ENCODE measurements at regions not wholly inside any gene's neighbourhood (a gene's known extent, or its start where the extent isn't known, plus 50 kb on each side); places are given as distances from the start of the nearest gene placed in this dataset.
"Not testable (repeated sequence)": the region's sequence is repeated elsewhere in the genome, so short reads cannot be mapped to it uniquely, and the experiment has no call there.

- H3K4me2 ChIP-seq (ENCODE audit: low read depth, low read length); POLR2A ChIA-PET; H3K27ac ChIP-seq (ENCODE audit: extremely low read length, insufficient read depth, low read length); H3K9me3 ChIP-seq (ENCODE audit: low read length); CTCF ChIA-PET (ENCODE audit: low intra/inter-chr PET ratio, low total read pairs); H3K79me2 ChIP-seq (ENCODE audit: insufficient read depth, low read length); DNase-seq (ENCODE audit: low spot score); H3K4me1 ChIP-seq (ENCODE audit: insufficient read depth, low read length); H3K27me3 ChIP-seq (ENCODE audit: control insufficient read depth in 1 of 2, insufficient read depth in 2 of 2, low read length in 2 of 2); H3K36me3 ChIP-seq (replicated peaks in 1 of 2; ENCODE audit: control insufficient read depth in 1 of 2, insufficient read depth in 2 of 2, low read length in 2 of 2); H3K9ac ChIP-seq (ENCODE audit: insufficient read depth, low read depth, low read length); H4K20me1 ChIP-seq (ENCODE audit: insufficient read depth, low read length); intact Hi-C loops (cut with micrococcal nuclease; ENCODE audit: unreplicated experiment); BruUV-seq (replicated peaks); H3K4me3 ChIP-seq (replicated peaks in 1 of 3; ENCODE audit: insufficient read depth in 1 of 3, low read depth in 2 of 3, low read length in 3 of 3); H2AFZ ChIP-seq (ENCODE audit: low read length); in situ Hi-C loops (cut with HindIII; ENCODE audit: extremely low pct_ligation_motif_present, low pct_unique_long_range_greater_than_20kb): not testable (repeated sequence)
- peak; percentile 100 for FAIRE-seq
- 69% methylated on average over 1 of the region's 11 CpGs for WGBS (ENCODE audit: low lambda C conversion rate)
- peak; percentile 61 for TF ChIP-seq STAG1 (CRISPR knock-in tag; IDR thresholded peaks at IDR 0.05)
- peak; percentile 98 for ATAC-seq
Measured at GRCh38 chr5:177891547-177892356, 104.3 kb downstream of the PROP1 start.

GRCh38 chr5:177883295-177883694 lies 100.6 kb upstream of the FAM153A start:
- BruUV-seq (replicated peaks) = TSS peak; percentile 18
- WGBS (ENCODE audit: low lambda C conversion rate) = 95% methylated on average over 8 of the region's 8 CpGs
- POLR2A ChIA-PET; intact Hi-C loops (cut with micrococcal nuclease; ENCODE audit: unreplicated experiment); H3K9ac ChIP-seq (ENCODE audit: insufficient read depth, low read depth, low read length); FAIRE-seq; H4K20me1 ChIP-seq (ENCODE audit: insufficient read depth, low read length); H3K4me3 ChIP-seq (replicated peaks in 1 of 3; ENCODE audit: insufficient read depth in 1 of 3, low read depth in 2 of 3, low read length in 3 of 3); H3K79me2 ChIP-seq (ENCODE audit: insufficient read depth, low read length); H2AFZ ChIP-seq (ENCODE audit: low read length); in situ Hi-C loops (cut with HindIII; ENCODE audit: extremely low pct_ligation_motif_present, low pct_unique_long_range_greater_than_20kb); H3K4me1 ChIP-seq (ENCODE audit: insufficient read depth, low read length); H3K36me3 ChIP-seq (replicated peaks in 1 of 2; ENCODE audit: control insufficient read depth in 1 of 2, insufficient read depth in 2 of 2, low read length in 2 of 2); H3K27me3 ChIP-seq (ENCODE audit: control insufficient read depth in 1 of 2, insufficient read depth in 2 of 2, low read length in 2 of 2); H3K4me2 ChIP-seq (ENCODE audit: low read depth, low read length); ATAC-seq; CTCF ChIA-PET (ENCODE audit: low intra/inter-chr PET ratio, low total read pairs); DNase-seq (ENCODE audit: low spot score); H3K9me3 ChIP-seq (ENCODE audit: low read length); H3K27ac ChIP-seq (ENCODE audit: extremely low read length, insufficient read depth, low read length): not testable (repeated sequence)

GRCh38 chr5:177875900-177876238 lies 93.2 kb upstream of the FAM153A start:
- CTCF ChIA-PET (ENCODE audit: low intra/inter-chr PET ratio, low total read pairs); H2AFZ ChIP-seq (ENCODE audit: low read length); FAIRE-seq; H3K27me3 ChIP-seq (ENCODE audit: control insufficient read depth in 1 of 2, insufficient read depth in 2 of 2, low read length in 2 of 2); intact Hi-C loops (cut with micrococcal nuclease; ENCODE audit: unreplicated experiment); H4K20me1 ChIP-seq (ENCODE audit: insufficient read depth, low read length); H3K27ac ChIP-seq (ENCODE audit: extremely low read length, insufficient read depth, low read length); DNase-seq (ENCODE audit: low spot score); H3K79me2 ChIP-seq (ENCODE audit: insufficient read depth, low read length); BruUV-seq (replicated peaks); H3K4me1 ChIP-seq (ENCODE audit: insufficient read depth, low read length); H3K9me3 ChIP-seq (ENCODE audit: low read length); H3K4me2 ChIP-seq (ENCODE audit: low read depth, low read length); H3K36me3 ChIP-seq (replicated peaks in 1 of 2; ENCODE audit: control insufficient read depth in 1 of 2, insufficient read depth in 2 of 2, low read length in 2 of 2); POLR2A ChIA-PET; in situ Hi-C loops (cut with HindIII; ENCODE audit: extremely low pct_ligation_motif_present, low pct_unique_long_range_greater_than_20kb): not testable (repeated sequence)
- peak overlapping the region in 2 of 3 experiments; percentile 63 to 66; a peak in 3 of 6 replicates for H3K4me3 ChIP-seq (replicated peaks in 1 of 3; ENCODE audit: insufficient read depth in 1 of 3, low read depth in 2 of 3, low read length in 3 of 3)
- peak overlapping the region; percentile 56; the same call in 1 of the 2 replicates for H3K9ac ChIP-seq (ENCODE audit: insufficient read depth, low read depth, low read length)
- ATAC-seq = peak; percentile 71
- 0% methylated on average over 7 of the region's 15 CpGs for WGBS (ENCODE audit: low lambda C conversion rate)
